ENCODE measurements at regions not wholly inside any gene's neighbourhood (a gene's known extent, or its start where the extent isn't known, plus 50 kb on each side); places are given as distances from the start of the nearest gene placed in this dataset.
A peak's percentile ranks its signal among the peaks of the same experiment; 100 is the strongest.

DNA sequence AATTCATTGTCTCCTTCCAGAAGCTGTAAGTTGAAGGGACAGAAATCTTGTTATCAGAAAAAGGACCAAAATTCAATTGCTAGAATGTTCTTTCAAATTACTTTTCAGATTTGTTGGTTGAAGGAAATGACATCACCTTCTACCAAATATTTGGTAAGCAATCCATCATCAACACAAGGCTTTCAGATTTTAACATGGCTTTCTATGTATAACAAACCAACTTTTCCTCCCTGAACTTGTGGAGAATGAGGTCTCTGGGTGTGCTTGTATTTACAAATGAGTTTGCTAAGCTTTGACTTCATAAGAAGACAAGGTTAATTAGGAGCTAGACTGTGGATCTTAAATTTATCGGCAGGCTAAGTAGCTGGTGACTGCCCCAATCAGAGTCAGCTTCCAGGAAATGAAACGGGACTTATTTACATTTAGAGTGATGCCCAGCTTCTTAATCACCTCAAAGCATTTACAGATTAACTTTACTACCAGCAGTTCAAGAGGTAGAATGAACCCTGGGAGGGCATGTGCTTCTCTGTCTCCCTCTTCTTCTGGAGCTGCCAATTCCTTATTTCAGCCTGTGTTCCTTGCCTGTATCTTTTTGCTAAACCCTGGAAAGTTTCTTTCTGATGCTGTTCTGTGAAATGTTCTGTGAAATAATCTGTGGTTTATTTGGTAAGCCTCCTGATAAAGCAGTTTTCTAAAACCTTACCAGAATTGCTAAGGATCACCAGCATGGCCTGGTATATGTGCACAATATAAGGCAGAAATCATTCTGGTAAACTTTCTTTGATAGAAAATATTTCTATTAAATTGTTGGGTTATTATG, 248.8 kb upstream of the FZD8 start:
- Histone ChIP-seq H3K4me1 (peaks cover 3 to 14% (median 9%) of the 10 kb centered on the region in 4 donors), H3K27ac (peak overlapping the region in 2 of 4 donors; percentile 11 to 14), H3K36me3 (no peaks in the 10 kb centered on the region), H3K4me3 (no peak overlapping the region), H3K27me3 (no peaks in the 10 kb centered on the region), H3K9me3 (no peaks in the 10 kb centered on the region)
- TF ChIP-seq EP300 (IDR thresholded peaks at IDR 0.05) = no peak
- TF ChIP-seq CTCF (IDR thresholded peaks at IDR 0.05) = no peak
- no peak for TF ChIP-seq POLR2A (IDR thresholded peaks at IDR 0.05)
- TF ChIP-seq POLR2AphosphoS5 (IDR thresholded peaks at IDR 0.05) = no peak
- no peak for DNase-seq
- 22 to 35% methylated on average over 2 of the region's 2 CpGs for WGBS, 2 donors
- no peak for ATAC-seq (ENCODE audit: low FRiP score in 2 of 2)

DNA sequence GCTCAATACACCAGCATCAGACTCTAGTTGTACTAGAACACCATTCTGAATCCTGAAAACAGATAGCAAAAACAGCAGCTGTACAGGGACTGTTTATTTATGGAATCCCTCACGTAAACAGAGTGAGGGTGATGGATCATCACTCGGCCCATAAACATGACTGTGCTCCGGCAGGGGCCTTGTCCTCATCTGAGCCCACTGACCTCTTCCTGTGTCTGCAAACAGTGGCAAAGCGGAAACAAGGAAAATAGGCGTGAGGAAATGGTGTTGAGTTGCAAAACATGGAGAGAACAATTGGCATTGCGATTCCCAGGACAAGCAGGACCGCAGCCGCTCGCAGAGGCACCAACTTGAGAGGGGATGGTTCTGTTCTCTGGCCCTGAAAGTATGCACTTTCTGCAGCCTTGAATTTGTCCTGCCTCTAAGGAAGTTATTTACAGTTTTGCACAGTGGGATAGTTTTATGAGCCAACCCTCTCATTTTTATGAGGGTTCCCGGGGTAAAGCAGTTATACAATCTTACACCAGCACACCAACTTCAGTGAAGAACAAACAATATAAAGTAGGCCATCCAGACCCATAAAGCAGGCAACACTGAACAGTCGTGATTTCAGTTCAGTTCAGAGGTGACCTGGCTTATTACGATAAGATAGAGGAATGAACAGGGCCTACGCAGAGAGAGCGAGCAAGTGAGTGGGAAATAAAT, 248.0 kb upstream of the FZD8 start:
- H3K36me3 ChIP-seq = no peaks in the 10 kb centered on the region
- H3K27ac ChIP-seq = peak overlapping the region in 2 of 4 donors; percentile 11 to 14
- TF ChIP-seq POLR2AphosphoS5 (IDR thresholded peaks at IDR 0.05) = peak in 1 of 2 donors; percentile 91
- TF ChIP-seq CTCF (IDR thresholded peaks at IDR 0.05) = no peak
- peak in 2 of 4 donors; percentile 35 to 61 for TF ChIP-seq EP300 (IDR thresholded peaks at IDR 0.05)
- H3K4me1 ChIP-seq = peaks cover 3 to 16% (median 9%) of the 10 kb centered on the region in 4 donors
- H3K9me3 ChIP-seq = no peaks in the 10 kb centered on the region
- WGBS, 2 donors = 66 to 72% methylated on average over 14 of the region's 14 CpGs
- no peaks in the 10 kb centered on the region for H3K27me3 ChIP-seq
- DNase-seq (no peak), ATAC-seq (ENCODE audit: low FRiP score in 2 of 2) (no peak)
- no peak overlapping the region for H3K4me3 ChIP-seq

- Histone ChIP-seq H3K9me3 (no peaks in the 10 kb centered on the region), H3K4me3 (no peak overlapping the region), H3K27ac (peak overlapping the region in 1 of 4 donors; percentile 15), H3K4me1 (peaks cover 5 to 24% (median 10%) of the 10 kb centered on the region in 4 donors), H3K27me3 (no peaks in the 10 kb centered on the region), H3K36me3 (no peaks in the 10 kb centered on the region)
- 76 to 83% methylated on average over 2 of the region's 2 CpGs for WGBS, 2 donors
- TF ChIP-seq CTCF (IDR thresholded peaks at IDR 0.05) (no peak), EP300 (IDR thresholded peaks at IDR 0.05) (no peak), POLR2AphosphoS5 (IDR thresholded peaks at IDR 0.05) (no peak), POLR2A (IDR thresholded peaks at IDR 0.05) (no peak)
- ATAC-seq (ENCODE audit: low FRiP score in 2 of 2) (no peak), DNase-seq (no peak)
Observed at GRCh38 chr10:35889226-35889625, 247.1 kb upstream of the FZD8 start.

DNA sequence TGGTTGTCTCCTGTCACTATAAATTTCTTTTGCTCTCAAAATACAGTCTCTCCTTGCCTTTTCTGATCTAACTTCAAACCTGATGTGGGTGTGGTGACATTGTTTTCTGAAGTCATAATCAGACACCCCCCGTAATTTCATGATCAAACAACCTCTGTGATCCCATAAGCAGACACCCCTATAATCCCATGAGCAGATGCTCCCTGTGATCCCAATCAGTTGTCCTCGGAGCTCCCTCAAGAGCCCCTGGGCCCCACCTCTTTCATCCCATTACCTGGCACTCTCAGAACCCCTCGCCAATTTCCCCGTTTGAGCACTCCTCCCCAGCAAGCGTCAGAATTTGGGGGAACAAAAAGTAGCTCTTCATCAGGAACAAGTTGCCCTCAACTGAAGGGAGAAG, 246.3 kb upstream of the FZD8 start:
- H3K4me1 ChIP-seq = peaks cover 5 to 24% (median 10%) of the 10 kb centered on the region in 4 donors
- no peaks in the 10 kb centered on the region for H3K27me3 ChIP-seq
- 94 to 98% methylated on average over 5 of the region's 5 CpGs for WGBS, 2 donors
- ATAC-seq (ENCODE audit: low FRiP score in 2 of 2) (no peak), DNase-seq (no peak)
- H3K9me3 ChIP-seq = no peaks in the 10 kb centered on the region
- H3K36me3 ChIP-seq = no peaks in the 10 kb centered on the region
- H3K27ac ChIP-seq = no peak overlapping the region
- TF ChIP-seq POLR2AphosphoS5 (IDR thresholded peaks at IDR 0.05) (no peak), CTCF (IDR thresholded peaks at IDR 0.05) (no peak), EP300 (IDR thresholded peaks at IDR 0.05) (no peak), POLR2A (IDR thresholded peaks at IDR 0.05) (no peak)
- no peak overlapping the region for H3K4me3 ChIP-seq

All from upper lobe of left lung (tissue), 6 donors.